Femur (tissue), 1 donor: ENCODE measurements at regions not wholly inside any gene's neighbourhood (a gene's known extent, or its start where the extent isn't known, plus 50 kb on each side); places are given as distances from the start of the nearest gene placed in this dataset.
A peak's percentile ranks its signal among the peaks of the same experiment; 100 is the strongest.
"Not testable (repeated sequence)": the region's sequence is repeated elsewhere in the genome, so short reads cannot be mapped to it uniquely, and the experiment has no call there.

Experiments used
- DNase-seq: peaks from one replicate; pipeline ENCODE4 v3.0.0-alpha.2; 2017

DNA sequence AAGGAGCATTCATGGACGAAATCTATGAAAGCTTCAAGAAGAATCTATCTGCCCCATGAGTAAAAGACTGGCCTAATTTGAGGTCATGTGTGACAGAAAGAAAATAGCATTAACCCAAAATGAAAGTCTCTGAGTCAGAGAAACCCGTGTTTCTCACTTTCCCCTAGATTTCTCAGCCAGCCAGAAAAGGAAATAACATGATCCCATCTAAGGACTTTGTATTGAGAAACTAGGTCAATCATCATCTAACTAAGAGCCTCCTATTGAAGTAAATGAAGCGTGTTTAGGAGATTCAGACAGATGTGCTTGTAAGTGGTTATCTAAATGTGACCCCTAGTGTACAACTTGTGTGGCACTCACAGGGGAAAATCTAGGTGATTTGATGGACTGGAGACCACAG lies 77.3 kb upstream of the ZNF366 start:
- no peak for DNase-seq

DNA sequence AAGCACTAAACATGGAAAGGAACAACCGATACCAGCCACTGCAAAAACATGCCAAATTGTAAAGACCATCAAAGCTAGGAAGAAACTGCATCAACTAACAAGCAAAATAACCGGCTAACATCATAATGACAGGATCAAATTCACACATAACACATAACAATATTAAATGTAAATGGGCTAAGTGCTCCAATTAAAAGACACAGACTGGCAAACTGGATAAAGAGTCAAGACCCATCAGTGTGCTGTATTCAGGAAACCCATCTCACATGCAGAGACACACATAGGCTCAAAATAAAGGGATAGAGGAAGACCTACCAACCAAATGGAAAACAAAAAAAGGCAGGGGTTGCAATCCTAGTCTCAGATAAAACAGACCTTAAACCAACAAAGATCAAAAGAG lies 72.1 kb upstream of the ZNF366 start:
- DNase-seq, result not testable (repeated sequence)

DNA sequence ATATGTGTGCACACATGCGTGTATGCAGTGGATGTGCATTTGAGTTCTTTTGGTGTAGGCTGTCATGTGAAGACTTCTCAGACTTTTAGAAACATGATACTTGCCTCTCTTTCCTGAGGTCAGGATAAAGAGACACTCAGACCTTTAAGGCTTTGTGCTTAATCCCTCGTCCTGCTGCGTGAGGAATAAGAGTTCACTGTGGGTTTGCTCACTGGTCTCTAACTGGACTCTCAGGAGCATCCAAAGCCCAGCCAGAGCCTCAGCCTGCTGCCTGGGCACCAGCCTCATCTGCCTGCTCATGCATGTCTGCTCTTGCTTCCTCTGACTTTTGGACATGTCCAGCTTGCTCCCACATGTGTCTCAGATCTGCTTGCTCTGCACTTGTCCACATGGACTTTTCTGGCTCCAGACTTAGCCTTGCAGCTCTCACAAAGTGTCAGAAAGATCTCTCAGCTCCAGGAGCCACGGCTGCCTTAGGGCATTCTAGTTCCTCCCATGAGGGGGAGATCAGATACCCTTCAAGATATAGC lies 65.1 kb upstream of the ZNF366 start:
- DNase-seq, result no peak

DNA sequence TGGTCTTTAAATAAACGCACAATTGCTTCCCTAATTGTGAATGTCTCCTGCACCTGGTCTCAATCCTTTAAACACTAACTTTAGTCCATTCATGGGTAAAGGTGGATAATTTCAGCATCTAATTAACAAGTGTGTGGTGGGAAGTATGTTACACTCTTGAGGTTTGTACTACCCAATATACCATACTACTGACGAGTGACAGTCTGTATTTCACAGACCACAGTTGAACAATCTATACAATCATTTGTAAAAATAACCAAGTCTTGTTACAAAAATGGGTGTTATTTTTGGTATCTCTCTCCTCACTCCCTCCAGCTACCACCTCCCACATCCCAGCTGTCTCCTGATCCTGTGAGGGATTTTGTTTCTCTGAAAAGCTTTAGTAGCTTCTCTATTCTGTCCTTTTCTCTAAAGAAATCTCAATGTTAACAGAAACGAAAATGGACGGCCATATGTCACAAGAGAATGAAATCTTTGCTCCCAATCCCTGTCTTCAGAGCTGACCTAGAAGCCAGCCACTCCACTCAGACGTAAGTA lies 62.3 kb upstream of the ZNF366 start:
- DNase-seq, result no peak

DNA sequence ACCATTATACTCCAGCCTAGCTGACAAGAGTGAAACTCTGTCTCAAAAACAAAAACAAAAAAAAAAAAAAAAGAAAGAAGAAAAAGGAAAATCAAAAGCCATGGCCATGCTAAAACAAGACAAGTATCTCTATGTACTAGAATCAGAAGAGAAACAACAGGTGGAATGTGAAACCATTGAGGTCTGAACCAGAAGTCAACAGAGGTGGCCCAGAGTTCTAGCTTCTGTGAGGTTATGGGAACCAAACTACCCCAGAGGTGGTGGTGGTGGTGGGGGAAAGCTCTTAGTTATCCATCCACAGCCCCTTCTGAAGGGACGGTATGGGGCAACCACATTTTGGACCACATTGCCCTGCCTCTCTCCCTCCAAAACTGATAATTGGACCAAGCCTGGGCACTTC lies 59.5 kb upstream of the ZNF366 start:
- DNase-seq, result no peak

GRCh38 chr5:72565513-72566289 lies 58.5 kb upstream of the ZNF366 start:
- DNase-seq, result no peak

- no peak for DNase-seq
Measured at GRCh38 chr5:72562717-72563116, 55.5 kb upstream of the ZNF366 start.

GRCh38 chr5:72561148-72561972 lies 54.1 kb upstream of the ZNF366 start:
- DNase-seq, result no peak

DNA sequence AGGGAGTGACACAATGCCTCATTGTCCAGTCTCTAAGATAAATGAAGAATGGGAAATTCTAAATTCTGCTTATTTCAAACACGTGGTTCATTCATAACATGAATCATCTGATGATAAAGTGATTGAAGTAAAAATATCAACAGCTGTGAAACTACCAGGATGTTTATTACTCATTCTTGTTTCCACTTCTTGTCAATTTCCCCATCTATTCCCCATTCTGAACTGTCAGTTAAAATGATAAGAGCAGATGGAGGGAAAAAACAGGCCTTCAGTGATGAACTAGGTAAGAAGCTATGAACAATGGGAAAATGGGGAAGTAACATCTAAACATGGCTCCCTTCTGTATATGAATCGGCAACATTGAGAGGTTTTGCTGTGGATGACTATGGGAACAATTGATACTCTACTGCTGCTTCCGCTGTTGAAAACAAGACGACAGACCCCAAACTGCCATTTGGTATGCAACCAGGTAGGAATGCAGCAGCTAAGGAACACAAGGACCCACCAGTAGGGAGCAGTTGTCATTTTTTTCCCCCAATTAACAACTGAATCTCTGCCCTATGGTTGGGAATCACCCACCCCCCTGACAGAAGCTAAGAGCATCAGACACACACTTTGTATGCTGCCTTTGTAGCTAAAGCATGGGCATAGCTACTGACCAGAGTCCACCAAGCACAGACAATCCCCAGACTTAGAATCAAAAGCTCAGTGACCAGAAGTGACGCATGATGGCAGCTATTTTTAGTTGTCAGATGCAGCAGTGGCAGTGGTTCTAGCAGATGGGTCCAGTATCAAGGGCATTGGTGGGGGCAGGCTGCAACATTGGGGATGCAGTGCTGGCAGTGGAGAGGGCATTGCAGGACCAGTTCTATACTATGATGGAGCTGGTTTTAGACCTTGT lies 52.9 kb upstream of the ZNF366 start:
- DNase-seq, result no peak

DNA sequence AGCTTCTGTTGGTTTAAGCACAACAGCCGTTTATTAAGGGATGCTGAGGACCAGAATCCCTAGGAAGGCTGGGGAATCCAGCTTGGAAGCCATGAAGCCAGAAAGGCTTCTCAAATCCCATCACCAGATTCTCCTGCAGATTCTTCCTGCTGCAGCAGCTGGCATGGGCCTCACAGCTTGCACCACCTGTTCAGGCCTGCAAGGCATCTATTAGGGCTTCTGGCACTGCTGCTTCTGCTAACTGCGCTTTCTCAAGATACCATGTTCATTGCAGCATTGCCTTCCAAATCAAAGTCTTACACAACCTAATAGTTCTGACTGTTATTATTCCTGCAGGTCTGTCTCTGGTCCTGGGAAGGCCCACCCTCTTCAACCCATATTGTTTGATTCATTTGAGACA lies 51.2 kb upstream of the ZNF366 start:
- peak; percentile 64 for DNase-seq

DNA sequence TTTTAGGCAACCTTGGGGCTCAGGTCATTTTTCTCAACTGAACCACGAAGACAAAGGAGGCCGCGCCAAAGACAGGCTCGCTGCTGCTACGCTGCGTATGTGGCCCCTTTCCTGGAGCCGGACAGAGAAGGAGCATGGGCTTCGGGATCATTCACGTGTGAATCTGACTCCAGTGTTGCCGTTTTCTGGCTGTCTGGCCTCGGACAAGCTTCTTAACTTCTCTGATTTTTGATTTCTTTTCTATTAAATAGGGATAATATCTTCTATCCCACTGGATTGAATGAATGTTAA lies 50.8 kb upstream of the ZNF366 start:
- no peak for DNase-seq

- DNase-seq, result no peak
Measured at GRCh38 chr5:72557167-72558045, 50.2 kb upstream of the ZNF366 start.
